PC-9 (cell line): ENCODE measurements at regions not wholly inside any gene's neighbourhood (a gene's known extent, or its start where the extent isn't known, plus 50 kb on each side); places are given as distances from the start of the nearest gene placed in this dataset.

Experiments used
- BruUV-seq: library from RNA; stranded (reverse); fragments of 400-500 nt; replicated peaks from 2 replicates; lab custom pipeline; 2021; lab: Mats Ljungman, UMichigan
- CTCF ChIA-PET: fragments of 300-600 bp; sonication (Branson Sonifier 250); formaldehyde crosslinking; loops from one replicate; lab custom pipeline; 2022; ENCODE audit warnings: antibody characterized with exemption; lab: Charles Lee
- POLR2A ChIA-PET: fragments of 300-600 bp; sonication (Branson Sonifier 250); formaldehyde crosslinking; loops from one replicate; lab custom pipeline; 2022; ENCODE audit warnings: antibody characterized with exemption; ENCODE audit not compliant: unreplicated experiment; lab: Charles Lee
- DNase-seq, 2 experiments: peaks; one replicate each; pipeline versions ENCODE4 v3.0.0 to v3.0.0-alpha.2; 2015 to 2022; ENCODE audit warnings: mixed read lengths in 1 of 2
- H2AFZ ChIP-seq: fragments of 200-600 bp; sonication (generic); 2 replicates; pipeline ENCODE4 v1.8.1; 2017; ENCODE audit warnings: antibody characterized with exemption
- H3F3A ChIP-seq: fragments of 200-600 bp; sonication (generic); 2 replicates; pipeline ENCODE4 v1.8.1; 2017; ENCODE audit warnings: antibody characterized with exemption, mild to moderate bottlenecking, low read depth; ENCODE audit not compliant: insufficient read depth
- H3K27ac ChIP-seq: fragments of 200-600 bp; sonication (generic); 2 replicates; pipeline ENCODE4 v1.6.1; 2016; ENCODE audit warnings: mixed run types
- H3K27me3 ChIP-seq: fragments of 200-600 bp; sonication (generic); 2 replicates; pipeline ENCODE4 v1.6.1; 2016; ENCODE audit warnings: low read depth, mixed run types; ENCODE audit not compliant: insufficient read depth
- H3K36me3 ChIP-seq: fragments of 200-600 bp; sonication (generic); 2 replicates; pipeline ENCODE4 v1.6.1; 2016; ENCODE audit warnings: low read depth, mixed run types
- H3K4me1 ChIP-seq: fragments of 200-600 bp; sonication (generic); replicated peaks from 2 replicates; pipeline ENCODE4 v1.6.1; 2016; ENCODE audit warnings: mixed run types; ENCODE audit not compliant: insufficient read depth
- H3K4me2 ChIP-seq: fragments of 200-600 bp; sonication (generic); 2 replicates; pipeline ENCODE4 v1.6.1; 2017; ENCODE audit warnings: mixed run types
- H3K4me3 ChIP-seq: fragments of 200-600 bp; sonication (generic); 2 replicates; pipeline ENCODE4 v1.6.1; 2016; ENCODE audit warnings: mixed run types
- H3K79me2 ChIP-seq: fragments of 200-600 bp; sonication (generic); 2 replicates; pipeline ENCODE4 v1.6.1; 2017; ENCODE audit warnings: low read depth, mixed run types
- H3K9me2 ChIP-seq: fragments of 200-600 bp; sonication (generic); 2 replicates; pipeline ENCODE4 v1.8.1; 2017; ENCODE audit warnings: mild to moderate bottlenecking; ENCODE audit not compliant: insufficient read depth
- H3K9me3 ChIP-seq: fragments of 200-600 bp; sonication (generic); 2 replicates; pipeline ENCODE4 v1.8.1; 2016; ENCODE audit warnings: low read depth; ENCODE audit not compliant: insufficient read depth
- H4K20me1 ChIP-seq: fragments of 200-600 bp; sonication (generic); 2 replicates; pipeline ENCODE4 v1.8.1; 2017; ENCODE audit not compliant: insufficient read depth
- EZH2 ChIP-seq: fragments of 200-600 bp; sonication (generic); IDR thresholded peaks from 2 replicates; pipeline ENCODE4 v1.8.0; 2017; ENCODE audit warnings: antibody characterized with exemption, low read depth
- intact Hi-C: fragments of 100-400 bp; cut with micrococcal nuclease; formaldehyde crosslinking; loops from one replicate; pipeline ENCODE4 v1.10.0; 2022; ENCODE audit not compliant: unreplicated experiment
- TF ChIP-seq, protein P1 (sequence below): fragments of 200-600 bp; sonication (generic); conservative IDR thresholded peaks from 2 replicates; pipeline ENCODE4 v1.6.1; 2017; ENCODE audit warnings: mixed run types, antibody characterized with exemption, mild to moderate bottlenecking, moderate library complexity

DNA sequence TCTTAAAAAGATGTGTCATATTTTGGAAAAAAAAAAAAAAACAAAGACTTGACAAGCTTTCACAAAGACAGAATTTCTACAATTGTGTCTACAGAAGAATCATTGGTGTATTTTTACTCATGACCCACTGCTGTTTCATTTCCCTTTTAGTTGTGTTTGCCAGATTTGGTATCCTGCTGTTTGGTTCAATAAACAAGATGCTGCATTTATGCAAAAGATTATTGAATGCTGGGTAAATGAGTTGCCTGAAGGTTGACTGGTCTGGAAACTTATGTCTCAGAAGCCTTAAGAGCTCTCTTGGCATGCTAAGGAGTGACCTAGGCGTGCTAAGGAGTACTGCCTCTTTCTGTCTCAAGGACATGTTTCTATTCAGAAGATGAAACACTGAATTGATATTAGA is 64.9 kb upstream of the NPY2R start:
- Histone ChIP-seq H3K4me2 (no peak overlapping the region), H3K9me3 (no peaks in the 10 kb centered on the region), H3F3A (no peaks in the 10 kb centered on the region), H3K27ac (no peak overlapping the region), H3K4me3 (no peak overlapping the region), H2AFZ (no peak overlapping the region), H3K4me1 (no peaks in the 10 kb centered on the region), H3K9me2 (no peaks in the 10 kb centered on the region), H3K79me2 (no peaks in the 10 kb centered on the region), H4K20me1 (no peaks in the 10 kb centered on the region), H3K36me3 (no peaks in the 10 kb centered on the region), H3K27me3 (no peaks in the 10 kb centered on the region)
- intact Hi-C loops, result no loop called here
- no TSS peak for BruUV-seq
- DNase-seq, result no peak
- POLR2A ChIA-PET, result no interaction called here
- TF ChIP-seq EZH2, result no peak
- TF ChIP-seq, protein P1, sequence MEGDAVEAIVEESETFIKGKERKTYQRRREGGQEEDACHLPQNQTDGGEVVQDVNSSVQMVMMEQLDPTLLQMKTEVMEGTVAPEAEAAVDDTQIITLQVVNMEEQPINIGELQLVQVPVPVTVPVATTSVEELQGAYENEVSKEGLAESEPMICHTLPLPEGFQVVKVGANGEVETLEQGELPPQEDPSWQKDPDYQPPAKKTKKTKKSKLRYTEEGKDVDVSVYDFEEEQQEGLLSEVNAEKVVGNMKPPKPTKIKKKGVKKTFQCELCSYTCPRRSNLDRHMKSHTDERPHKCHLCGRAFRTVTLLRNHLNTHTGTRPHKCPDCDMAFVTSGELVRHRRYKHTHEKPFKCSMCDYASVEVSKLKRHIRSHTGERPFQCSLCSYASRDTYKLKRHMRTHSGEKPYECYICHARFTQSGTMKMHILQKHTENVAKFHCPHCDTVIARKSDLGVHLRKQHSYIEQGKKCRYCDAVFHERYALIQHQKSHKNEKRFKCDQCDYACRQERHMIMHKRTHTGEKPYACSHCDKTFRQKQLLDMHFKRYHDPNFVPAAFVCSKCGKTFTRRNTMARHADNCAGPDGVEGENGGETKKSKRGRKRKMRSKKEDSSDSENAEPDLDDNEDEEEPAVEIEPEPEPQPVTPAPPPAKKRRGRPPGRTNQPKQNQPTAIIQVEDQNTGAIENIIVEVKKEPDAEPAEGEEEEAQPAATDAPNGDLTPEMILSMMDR, result no peak
- CTCF ChIA-PET, result no interaction called here
